T47D (cell line): ENCODE measurements at regions not wholly inside any gene's neighbourhood (a gene's known extent, or its start where the extent isn't known, plus 50 kb on each side); places are given as distances from the start of the nearest gene placed in this dataset.

Experiments used
- DNase-seq, 2 experiments: peaks; one replicate each; pipeline versions ENCODE4 v3.0.0 to v3.0.0-alpha.2; 2011 to 2012; ENCODE audit warnings: low read depth in 1 of 2, low spot score in 1 of 2
- JUND ChIP-seq: IDR thresholded peaks from 2 replicates; pipeline ENCODE4 v1.6.1; 2012; ENCODE audit warnings: low read depth
- in situ Hi-C: cut with HindIII; loops from 2 replicates; pipeline ENCODE4 v1.10.0; 2016; ENCODE audit warnings: low sequenced_read_pairs, low pct_unique_long_range_greater_than_20kb

DNA sequence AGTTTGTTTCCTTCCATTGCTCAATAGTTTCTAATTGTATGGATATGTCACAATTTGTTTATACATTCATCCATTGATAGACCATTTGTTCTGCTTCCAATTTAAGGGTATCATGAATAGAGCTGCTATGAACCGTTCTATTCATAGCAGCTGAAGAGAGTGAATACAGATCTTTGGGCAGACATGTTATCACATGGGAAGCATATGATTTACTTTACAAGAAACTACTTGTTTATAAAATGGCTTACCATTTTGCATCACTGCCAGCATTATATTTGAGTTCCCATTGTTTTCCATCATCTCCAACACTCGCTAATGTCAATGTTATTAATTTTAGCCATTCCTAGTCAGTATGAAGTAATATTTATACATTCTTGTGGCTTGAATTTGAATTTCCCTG, 549.0 kb downstream of the MAT2B start:
- DNase-seq, result no peak
- in situ Hi-C loops, result no loop called here
- no peak for TF ChIP-seq JUND

DNA sequence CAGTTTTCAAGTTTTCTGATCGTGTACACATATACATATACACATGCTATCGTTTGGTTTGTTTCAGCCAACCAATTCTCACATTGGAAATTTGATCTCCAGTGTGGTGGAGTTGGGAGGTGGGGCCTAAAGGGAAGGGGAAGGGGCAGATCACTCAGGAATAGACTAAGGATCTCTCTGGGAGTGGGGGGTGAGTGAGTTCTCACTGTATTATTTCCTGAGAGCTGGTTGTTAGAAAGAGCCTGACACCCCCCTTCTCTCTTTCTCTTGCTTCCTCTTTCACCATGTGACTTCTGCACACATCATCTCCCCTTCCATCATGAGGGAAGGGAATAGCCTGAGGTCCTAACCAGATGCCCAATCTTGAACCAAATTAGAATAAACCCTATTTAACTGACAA, 551.7 kb downstream of the MAT2B start:
- no peak for TF ChIP-seq JUND
- in situ Hi-C loops, result no loop called here
- DNase-seq, result no peak

DNA sequence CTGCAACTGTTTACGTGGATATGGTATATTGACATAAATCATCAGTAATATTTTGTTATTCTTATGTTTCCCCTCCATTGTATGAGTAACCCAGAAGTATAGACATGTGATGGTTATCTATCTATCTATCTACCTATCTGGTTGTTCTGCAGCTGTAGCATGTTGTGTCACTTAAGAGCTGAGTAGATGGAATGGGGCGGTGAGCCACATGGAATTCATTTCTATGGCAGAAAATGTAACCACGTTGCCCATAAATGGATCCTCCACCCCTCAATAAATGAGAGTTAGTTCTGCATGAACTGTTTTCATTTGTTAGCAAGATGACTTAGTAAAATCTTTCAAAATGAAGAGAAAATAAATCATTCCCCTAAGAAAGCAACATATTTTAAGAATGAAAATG, 553.2 kb downstream of the MAT2B start:
- DNase-seq, result no peak
- in situ Hi-C loops, result no loop called here
- no peak for TF ChIP-seq JUND

DNA sequence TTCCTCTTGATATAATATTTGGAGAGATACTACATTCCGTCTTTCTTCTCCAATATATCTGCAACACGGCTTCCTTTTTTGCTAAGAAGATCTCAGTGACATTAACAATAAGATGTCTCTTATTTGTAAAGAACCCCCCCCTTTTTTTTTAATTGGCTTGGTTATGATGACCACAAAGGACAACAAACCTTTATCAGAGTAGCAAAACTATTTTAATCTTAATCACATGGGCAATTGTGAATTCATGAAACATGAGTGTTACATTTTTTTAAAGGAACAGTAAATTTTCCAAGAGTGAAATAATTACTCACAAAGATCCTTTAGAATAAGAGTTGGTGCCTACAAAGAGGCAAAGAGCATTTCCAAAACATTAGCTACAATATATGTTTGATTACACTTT, 554.1 kb downstream of the MAT2B start:
- no peak for DNase-seq
- in situ Hi-C loops, result no loop called here
- no peak for TF ChIP-seq JUND

DNA sequence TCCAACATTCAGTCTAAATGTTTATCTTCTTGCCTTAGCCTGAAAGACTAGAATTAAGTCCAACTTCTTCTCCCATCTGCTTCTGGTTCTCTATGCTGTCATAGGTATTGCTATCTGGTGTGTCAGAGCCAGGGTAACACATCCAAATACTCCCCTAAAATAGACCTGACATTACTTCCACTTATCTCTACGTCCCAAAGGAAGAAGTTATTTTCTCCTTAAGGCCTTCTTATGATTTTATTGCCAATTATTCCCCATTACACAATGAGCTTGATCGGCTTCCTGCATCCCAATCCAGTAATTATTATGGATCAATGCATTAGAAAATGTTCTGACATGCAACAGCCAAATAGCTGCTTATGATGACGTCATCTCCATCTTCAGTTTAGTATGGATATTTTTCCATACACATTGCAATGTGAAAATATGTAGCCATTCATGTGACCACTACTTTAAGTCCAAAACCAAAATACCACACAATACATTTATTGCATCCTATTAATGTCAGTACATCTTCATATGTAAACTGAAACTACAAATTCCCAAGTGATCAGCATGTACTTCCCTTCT, 555.5 kb downstream of the MAT2B start:
- DNase-seq, result no peak
- in situ Hi-C loops, result no loop called here
- no peak for TF ChIP-seq JUND

DNA sequence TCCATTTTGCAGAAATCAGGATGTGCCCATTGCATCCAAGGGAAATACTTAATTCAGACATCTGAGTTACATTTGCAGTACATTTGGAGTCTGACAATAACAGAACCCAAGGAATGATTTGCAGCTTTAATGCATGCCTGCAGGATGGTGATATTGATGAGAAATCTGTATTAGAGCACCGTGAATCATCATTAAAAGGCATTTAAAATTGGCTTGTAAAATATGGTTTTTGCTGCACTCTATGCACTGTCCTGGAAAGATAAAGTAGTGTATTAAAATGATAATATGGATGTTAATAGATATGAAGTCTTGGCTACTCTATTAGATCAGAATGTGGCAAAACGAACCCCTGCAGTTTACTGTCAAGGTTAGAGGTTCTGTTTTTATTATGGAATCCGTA, 556.9 kb downstream of the MAT2B start:
- no peak for TF ChIP-seq JUND
- in situ Hi-C loops, result no loop called here
- DNase-seq, result no peak

DNA sequence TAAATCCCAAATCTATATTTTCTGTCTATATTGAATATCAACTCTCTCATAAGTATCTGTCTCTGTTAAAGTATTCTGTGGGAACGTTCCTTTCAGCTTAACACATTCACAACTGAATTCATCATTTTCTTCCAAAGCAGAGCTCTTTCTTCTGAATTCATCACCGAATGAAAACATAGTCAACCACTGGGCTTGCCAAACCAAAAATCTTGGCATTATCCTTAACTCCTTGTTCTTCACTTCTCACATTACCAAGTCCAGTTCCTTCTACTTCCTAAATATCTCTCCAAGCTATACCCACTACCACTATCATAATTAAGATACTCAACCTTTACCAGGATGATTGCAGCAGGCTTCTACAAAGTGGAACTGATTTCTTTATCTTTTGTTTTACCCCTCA, 559.8 kb downstream of the MAT2B start:
- no peak for DNase-seq
- in situ Hi-C loops, result no loop called here
- no peak for TF ChIP-seq JUND

DNA sequence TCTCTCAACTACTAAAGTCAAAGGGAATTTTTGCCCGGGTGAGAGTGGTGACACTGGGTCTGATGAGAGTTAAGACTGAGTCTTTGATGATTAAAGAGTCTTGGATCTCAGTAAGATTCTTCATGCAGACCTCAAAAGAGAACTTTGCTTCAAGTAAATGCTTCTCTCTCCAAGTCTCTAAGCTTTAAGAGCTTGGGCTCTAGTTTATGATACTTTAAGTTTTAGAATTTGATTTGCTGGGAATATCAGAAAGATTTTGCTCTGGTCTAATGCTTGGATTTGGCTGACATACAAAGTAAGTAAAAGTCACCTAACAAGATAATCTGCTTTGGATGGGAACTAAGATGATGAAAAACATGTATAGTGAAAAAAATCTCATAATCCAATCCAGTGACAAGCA, 566.3 kb downstream of the MAT2B start:
- no peak for DNase-seq
- TF ChIP-seq JUND, result no peak
- in situ Hi-C loops, result no loop called here

DNA sequence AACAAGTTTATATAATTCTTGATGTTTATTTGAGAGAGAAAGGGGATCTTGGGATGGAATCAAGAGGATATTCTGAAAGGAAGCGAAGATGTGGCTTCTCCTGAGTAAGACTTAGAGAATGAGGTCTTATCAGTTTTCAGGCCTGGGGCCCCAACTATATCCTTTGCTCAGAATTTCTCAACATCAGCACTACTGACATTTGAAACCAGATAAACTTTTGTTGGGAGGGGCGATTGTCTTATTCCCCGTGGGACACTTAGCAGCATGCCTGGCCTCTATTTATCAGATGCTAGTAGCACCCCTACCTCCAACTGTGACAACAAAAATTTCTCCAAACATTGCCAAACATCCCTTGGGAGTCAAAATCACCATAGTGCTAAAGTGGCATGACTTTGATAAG, 567.7 kb downstream of the MAT2B start:
- in situ Hi-C loops, result no loop called here
- DNase-seq, result no peak
- no peak for TF ChIP-seq JUND

DNA sequence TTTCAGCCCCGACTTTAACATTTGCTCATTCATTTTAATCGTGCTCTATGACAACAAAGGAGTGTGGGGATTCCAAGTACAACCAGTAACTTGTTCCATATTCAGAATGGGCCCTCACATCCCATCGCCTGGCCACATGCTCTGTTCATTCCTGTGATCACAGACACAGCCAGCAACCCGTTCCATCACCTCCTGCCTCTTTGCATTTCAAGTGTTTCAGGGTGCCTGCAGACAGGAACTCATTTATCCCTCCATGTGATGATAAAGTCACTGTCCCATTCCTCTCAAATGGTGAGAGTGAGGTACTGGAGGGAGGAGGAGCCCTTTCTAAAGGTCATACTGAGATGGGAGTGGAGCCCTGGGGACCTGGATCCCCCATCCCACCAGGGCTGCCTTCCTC, 571.1 kb downstream of the MAT2B start:
- DNase-seq, result no peak
- TF ChIP-seq JUND, result no peak
- in situ Hi-C loops, result no loop called here

DNA sequence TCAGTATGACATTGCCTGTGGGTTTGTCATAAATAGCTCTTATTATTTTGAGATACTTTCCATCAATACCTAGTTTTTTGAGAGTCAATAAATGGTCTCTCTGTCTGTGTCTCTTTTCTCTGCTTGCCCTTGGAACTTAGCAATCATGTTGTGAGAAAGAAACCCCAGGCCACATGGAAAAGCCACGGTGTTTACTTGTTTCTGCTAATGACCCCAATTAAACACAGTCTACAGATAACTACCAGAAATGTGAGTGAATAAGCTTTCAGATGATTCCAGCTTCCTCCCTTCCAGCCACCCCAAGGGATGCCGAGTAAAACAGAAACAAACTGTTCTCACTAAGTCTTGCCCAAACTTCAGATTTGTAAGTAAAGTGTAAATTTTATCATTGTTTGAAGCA, 584.9 kb downstream of the MAT2B start:
- no peak for DNase-seq
- in situ Hi-C loops, result no loop called here
- TF ChIP-seq JUND, result no peak

DNA sequence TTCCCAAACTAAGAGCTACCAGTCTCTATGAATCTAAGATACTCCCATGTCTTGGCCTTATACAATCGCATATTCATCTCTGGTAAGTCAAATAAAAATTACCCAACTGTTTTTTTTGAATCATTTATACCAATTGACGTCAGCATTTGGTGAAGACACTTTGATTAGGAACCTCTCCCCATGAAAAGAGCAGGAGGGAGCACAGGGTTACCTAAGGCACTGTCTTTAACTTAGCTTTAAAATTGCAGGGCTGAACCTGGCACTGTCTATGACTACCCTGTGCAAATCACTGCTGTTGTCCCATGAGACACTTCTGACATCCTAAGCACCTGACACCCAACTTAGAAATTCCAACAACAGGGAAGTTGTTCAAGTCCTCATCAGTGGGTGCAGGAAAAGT, 586.4 kb downstream of the MAT2B start:
- DNase-seq, result no peak
- TF ChIP-seq JUND, result no peak
- in situ Hi-C loops, result no loop called here

DNA sequence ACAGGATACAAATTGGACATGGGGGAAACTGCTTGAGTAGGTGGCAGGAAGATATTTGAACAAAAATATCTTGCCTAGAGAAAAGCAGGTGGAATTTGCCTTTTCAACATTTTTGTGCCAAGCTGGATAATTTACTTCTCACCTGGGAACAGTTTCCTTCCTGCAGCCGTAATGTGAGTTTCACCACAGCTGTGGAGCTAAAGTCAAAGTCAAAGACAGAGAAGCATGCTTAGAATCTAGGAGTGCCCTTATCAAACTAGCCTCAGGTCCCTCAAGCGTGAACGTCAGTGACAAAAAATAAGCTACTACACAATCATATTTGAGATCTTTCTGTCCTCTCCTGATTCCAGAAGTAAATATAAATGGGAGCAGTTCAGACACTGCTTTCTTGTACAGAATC, 588.9 kb downstream of the MAT2B start:
- in situ Hi-C loops, result no loop called here
- DNase-seq, result no peak

DNA sequence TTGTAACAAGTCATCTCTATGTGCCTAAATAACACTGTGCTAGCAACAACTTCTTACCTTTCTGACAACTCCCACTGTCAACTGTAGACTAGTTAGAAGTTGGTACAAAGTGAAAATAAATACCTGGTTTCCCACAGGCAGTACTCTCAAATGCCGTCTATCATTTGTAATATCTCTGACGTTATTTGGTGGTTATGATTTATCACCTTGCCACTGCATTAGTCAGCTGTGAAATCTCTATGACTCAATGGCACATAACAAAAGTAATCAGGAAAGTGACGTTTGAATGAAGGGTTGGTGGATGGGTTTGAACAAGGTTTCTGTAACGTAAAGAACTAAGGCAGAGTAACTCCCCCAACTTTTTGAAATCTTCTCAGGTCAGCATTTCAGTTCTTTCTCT, 592.3 kb downstream of the MAT2B start:
- in situ Hi-C loops, result no loop called here
- no peak for TF ChIP-seq JUND
- no peak for DNase-seq

More for the DNA sequence above, 588.9 kb downstream of the MAT2B start:
- TF ChIP-seq JUND, result no peak

DNA sequence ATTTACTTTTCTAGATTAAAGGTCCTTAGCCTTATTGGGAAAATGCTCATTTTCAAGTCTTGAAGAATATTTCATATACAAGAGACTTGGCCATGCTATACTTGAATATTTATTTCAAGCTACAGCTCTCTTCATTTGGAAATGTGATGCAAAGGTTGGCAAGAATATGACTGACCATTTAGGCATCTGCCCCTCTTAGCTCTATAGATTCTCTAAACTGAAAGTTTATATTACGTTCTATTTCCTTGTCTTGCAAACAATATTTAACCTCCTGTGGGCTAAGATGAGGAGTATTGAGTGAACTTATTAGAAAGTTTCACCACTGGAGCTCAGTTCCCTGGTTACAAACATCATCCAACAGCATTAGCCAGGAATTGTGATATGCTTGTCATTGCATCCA, 593.1 kb downstream of the MAT2B start:
- DNase-seq, result no peak
- TF ChIP-seq JUND, result no peak
- in situ Hi-C loops, result no loop called here
